ENCODE measurements at regions not wholly inside any gene's neighbourhood (a gene's known extent, or its start where the extent isn't known, plus 50 kb on each side); places are given as distances from the start of the nearest gene placed in this dataset.

- TF ChIP-seq CTCF (IDR thresholded peaks at IDR 0.05) (no peak), POLR2AphosphoS5 (IDR thresholded peaks at IDR 0.05) (no peak)
Observed at GRCh38 chr1:14520514-14521163, 77.8 kb upstream of the KAZN start.
